Osteoblast (primary cell): ENCODE measurements at regions not wholly inside any gene's neighbourhood (a gene's known extent, or its start where the extent isn't known, plus 50 kb on each side); places are given as distances from the start of the nearest gene placed in this dataset.

Experiments
- DNase-seq: peaks from one replicate; pipeline ENCODE4 v3.0.0; 2011; ENCODE audit warnings: low spot score, mixed read lengths; ENCODE audit not compliant: insufficient read length; ENCODE audit errors: missing footprints
- H2AFZ ChIP-seq: 2 replicates; pipeline ENCODE4 v1.6.0; 2011; ENCODE audit warnings: mild to moderate bottlenecking, low read length
- H3K27ac ChIP-seq: 2 replicates; pipeline ENCODE4 v1.5.1; 2011; ENCODE audit warnings: mild to moderate bottlenecking, low read depth, low read length, moderate library complexity
- H3K27me3 ChIP-seq: 2 replicates; pipeline ENCODE4 v1.6.0; 2012; ENCODE audit warnings: mild to moderate bottlenecking, control low read depth, inconsistent platforms, low read length, moderate library complexity; ENCODE audit not compliant: insufficient read depth
- H3K36me3 ChIP-seq: 2 replicates; pipeline ENCODE4 v1.5.1; 2011; ENCODE audit warnings: mild to moderate bottlenecking, low read length, control low read depth, moderate library complexity; ENCODE audit not compliant: insufficient read depth
- H3K4me1 ChIP-seq: 2 replicates; pipeline ENCODE4 v1.5.1; 2011; ENCODE audit warnings: mild to moderate bottlenecking, low read length, control low read depth, moderate library complexity; ENCODE audit not compliant: insufficient read depth
- H3K4me2 ChIP-seq: 2 replicates; pipeline ENCODE4 v1.6.0; 2011; ENCODE audit warnings: mild to moderate bottlenecking, low read length; ENCODE audit not compliant: insufficient read depth
- H3K4me3 ChIP-seq: fragments of 200-600 bp; sonication (generic); 3 replicates; pipeline ENCODE4 v1.5.1; 2012; ENCODE audit warnings: mild to moderate bottlenecking, low read length, inconsistent platforms; ENCODE audit not compliant: insufficient read depth
- H3K79me2 ChIP-seq: 2 replicates; pipeline ENCODE4 v1.6.0; 2012; ENCODE audit warnings: mild to moderate bottlenecking, low read length, control low read depth, inconsistent platforms; ENCODE audit not compliant: insufficient read depth
- H3K9me3 ChIP-seq: 2 replicates; pipeline ENCODE4 v1.5.1; 2011; ENCODE audit warnings: low read depth, low read length, control low read depth
- H4K20me1 ChIP-seq: 2 replicates; pipeline ENCODE4 v1.6.0; 2012; ENCODE audit warnings: mild to moderate bottlenecking, low read length, control low read depth; ENCODE audit not compliant: insufficient read depth
- TF ChIP-seq, protein P1 (sequence below): IDR thresholded peaks from 2 replicates; pipeline ENCODE4 v1.5.1; 2011; ENCODE audit warnings: mild to moderate bottlenecking, low read depth, low read length, moderate library complexity; ENCODE audit errors: extremely low read depth

DNA sequence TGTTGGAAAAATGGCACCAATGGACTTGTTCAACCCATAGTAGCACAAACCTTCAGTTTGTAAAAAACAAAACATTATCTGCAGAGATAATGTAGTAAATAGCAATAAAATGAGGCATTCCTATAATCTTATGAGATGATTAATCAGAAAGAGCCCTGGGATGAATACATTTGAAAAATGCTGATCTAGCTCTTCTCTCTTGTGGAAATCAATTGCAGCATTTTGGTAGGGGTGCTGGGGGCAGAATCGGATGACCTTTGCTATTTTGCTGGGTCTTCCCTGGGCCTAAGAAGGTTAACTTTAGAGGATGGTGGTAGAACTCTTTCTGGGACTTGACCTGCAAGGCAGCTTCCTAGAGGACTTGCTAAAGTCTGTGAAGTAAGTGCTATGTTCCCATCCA is 163.5 kb downstream of the ADRA2A start:
- no peak for DNase-seq
- Histone ChIP-seq H3K79me2 (no peaks in the 10 kb centered on the region), H3K9me3 (no peaks in the 10 kb centered on the region), H4K20me1 (no peaks in the 10 kb centered on the region), H3K4me2 (no peak overlapping the region), H3K36me3 (no peaks in the 10 kb centered on the region), H3K4me1 (no peaks in the 10 kb centered on the region), H3K27me3 (no peaks in the 10 kb centered on the region), H3K27ac (no peak overlapping the region), H2AFZ (no peak overlapping the region), H3K4me3 (no peak overlapping the region)
- TF ChIP-seq, protein P1, sequence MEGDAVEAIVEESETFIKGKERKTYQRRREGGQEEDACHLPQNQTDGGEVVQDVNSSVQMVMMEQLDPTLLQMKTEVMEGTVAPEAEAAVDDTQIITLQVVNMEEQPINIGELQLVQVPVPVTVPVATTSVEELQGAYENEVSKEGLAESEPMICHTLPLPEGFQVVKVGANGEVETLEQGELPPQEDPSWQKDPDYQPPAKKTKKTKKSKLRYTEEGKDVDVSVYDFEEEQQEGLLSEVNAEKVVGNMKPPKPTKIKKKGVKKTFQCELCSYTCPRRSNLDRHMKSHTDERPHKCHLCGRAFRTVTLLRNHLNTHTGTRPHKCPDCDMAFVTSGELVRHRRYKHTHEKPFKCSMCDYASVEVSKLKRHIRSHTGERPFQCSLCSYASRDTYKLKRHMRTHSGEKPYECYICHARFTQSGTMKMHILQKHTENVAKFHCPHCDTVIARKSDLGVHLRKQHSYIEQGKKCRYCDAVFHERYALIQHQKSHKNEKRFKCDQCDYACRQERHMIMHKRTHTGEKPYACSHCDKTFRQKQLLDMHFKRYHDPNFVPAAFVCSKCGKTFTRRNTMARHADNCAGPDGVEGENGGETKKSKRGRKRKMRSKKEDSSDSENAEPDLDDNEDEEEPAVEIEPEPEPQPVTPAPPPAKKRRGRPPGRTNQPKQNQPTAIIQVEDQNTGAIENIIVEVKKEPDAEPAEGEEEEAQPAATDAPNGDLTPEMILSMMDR, result no peak

DNA sequence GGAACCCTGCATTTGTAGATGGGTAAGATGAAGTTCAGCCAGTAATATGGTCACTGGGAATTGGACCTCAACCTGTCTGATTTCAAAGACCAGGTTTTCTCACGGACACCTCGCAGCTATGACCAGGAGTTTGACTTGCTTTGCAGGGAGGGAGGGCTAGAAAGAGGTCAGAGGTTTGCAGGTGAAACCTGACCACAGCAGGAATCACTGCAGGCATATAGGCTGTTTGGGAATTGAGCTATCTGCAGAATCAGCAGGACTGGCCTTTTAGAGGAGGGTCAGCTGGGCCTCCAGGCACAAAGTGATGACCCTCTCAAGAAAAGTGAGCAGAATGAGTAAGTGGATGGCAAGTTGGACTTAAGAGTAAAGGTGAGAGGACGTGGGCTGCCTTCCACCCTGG is 166.3 kb downstream of the ADRA2A start:
- H3K79me2 ChIP-seq, result no peaks in the 10 kb centered on the region
- TF ChIP-seq, protein P1, result no peak
- H3K4me3 ChIP-seq, result no peak overlapping the region
- no peak overlapping the region for H3K27ac ChIP-seq
- no peaks in the 10 kb centered on the region for H4K20me1 ChIP-seq
- no peak overlapping the region for H3K4me2 ChIP-seq
- no peak for DNase-seq
- H3K9me3 ChIP-seq, result no peaks in the 10 kb centered on the region
- H3K36me3 ChIP-seq, result no peaks in the 10 kb centered on the region
- no peaks in the 10 kb centered on the region for H3K27me3 ChIP-seq
- H3K4me1 ChIP-seq, result no peaks in the 10 kb centered on the region
- H2AFZ ChIP-seq, result no peak overlapping the region

DNA sequence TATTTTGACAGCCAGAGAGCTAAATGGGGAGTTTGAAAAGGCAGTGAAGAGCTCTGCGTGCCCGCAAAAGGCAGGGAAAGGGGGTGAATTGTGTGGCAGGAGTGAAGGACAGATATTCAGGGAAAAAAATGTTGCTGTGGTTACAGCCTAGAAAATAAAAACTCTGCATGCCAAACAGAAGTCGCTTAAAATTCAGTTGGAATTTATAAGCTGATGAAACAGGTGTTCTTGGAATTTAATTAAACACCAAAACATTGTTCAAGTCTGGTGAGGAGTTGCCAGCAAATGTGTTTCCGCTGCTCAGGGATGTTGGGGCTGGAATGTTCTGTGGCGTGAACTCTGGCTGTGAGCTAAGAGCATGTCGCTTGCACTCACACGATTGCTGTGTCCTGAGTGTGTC is 169.3 kb downstream of the ADRA2A start:
- Histone ChIP-seq H3K4me3 (no peak overlapping the region), H3K4me2 (no peak overlapping the region), H3K27ac (no peak overlapping the region), H3K4me1 (no peaks in the 10 kb centered on the region), H3K27me3 (no peaks in the 10 kb centered on the region), H3K9me3 (no peaks in the 10 kb centered on the region), H3K79me2 (no peaks in the 10 kb centered on the region), H2AFZ (no peak overlapping the region), H3K36me3 (no peaks in the 10 kb centered on the region), H4K20me1 (no peaks in the 10 kb centered on the region)
- TF ChIP-seq, protein P1, result no peak
- no peak for DNase-seq

DNA sequence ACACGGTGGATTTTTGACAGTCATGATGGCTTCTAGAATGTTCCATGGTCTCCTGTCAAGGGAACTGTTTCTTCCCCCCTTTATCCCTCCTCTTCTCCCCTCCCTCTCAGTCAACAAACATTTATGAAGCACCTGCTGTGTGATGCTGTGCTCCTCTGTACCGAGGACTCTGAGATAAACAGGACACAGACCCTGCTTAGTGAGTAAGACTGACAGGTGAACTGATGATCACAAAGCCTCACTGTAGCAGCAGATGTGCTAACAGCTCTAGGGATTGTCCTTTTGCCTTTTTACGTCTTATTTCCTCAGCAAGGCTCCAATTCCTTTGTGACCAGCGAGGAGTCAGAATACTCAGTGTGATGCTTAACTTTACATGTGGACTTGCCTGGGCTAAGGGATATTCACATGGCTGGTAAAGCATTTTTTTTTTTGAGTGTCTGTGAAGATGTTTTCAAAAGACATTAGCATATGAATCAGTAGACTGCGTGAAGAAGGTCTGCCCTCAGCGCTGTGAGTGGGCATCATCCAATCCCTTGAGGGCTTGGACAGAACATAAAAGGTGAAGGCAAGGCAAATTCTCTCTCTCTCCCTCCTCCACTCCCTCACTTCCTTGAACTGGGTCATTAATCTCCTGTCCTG is 170.1 kb downstream of the ADRA2A start:
- TF ChIP-seq, protein P1, result no peak
- H3K9me3 ChIP-seq, result no peaks in the 10 kb centered on the region
- H3K27ac ChIP-seq, result no peak overlapping the region
- no peak overlapping the region for H3K4me2 ChIP-seq
- no peaks in the 10 kb centered on the region for H3K4me1 ChIP-seq
- no peaks in the 10 kb centered on the region for H3K79me2 ChIP-seq
- no peak for DNase-seq
- no peaks in the 10 kb centered on the region for H3K27me3 ChIP-seq
- H3K36me3 ChIP-seq, result no peaks in the 10 kb centered on the region
- H2AFZ ChIP-seq, result no peak overlapping the region
- H3K4me3 ChIP-seq, result no peak overlapping the region
- no peaks in the 10 kb centered on the region for H4K20me1 ChIP-seq
